ENCODE measurements at regions not wholly inside any gene's neighbourhood (a gene's known extent, or its start where the extent isn't known, plus 50 kb on each side); places are given as distances from the start of the nearest gene placed in this dataset.

DNA sequence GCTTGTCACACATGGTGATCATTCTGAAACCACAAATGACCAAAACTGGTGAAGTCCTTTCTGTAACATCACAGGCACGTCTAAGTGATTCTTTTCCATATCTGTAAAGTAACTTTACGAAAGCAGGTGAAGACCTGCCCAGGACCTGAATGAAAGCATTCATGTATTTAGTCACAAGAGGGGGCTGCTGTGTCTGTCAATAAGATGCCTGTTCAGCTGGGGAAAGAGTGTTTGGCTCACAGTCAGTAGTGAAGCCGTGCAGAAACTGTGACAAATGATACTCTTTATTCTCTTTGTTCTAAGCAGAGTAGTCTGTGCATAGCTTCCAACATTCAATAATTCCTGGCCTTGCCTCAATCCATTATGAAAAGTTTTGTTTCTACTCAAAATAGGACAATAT lies 373.5 kb upstream of the OR4E1 start (continued):
- TF ChIP-seq POU6F1 (CRISPR knock-in tag; IDR thresholded peaks at IDR 0.05; ENCODE audit: borderline replicate concordance, low read depth) = no peak

GRCh38 chr14:22046063-22046462 lies 372.4 kb upstream of the OR4E1 start:
- ATAC-seq = no peak
- TF ChIP-seq, protein P1, sequence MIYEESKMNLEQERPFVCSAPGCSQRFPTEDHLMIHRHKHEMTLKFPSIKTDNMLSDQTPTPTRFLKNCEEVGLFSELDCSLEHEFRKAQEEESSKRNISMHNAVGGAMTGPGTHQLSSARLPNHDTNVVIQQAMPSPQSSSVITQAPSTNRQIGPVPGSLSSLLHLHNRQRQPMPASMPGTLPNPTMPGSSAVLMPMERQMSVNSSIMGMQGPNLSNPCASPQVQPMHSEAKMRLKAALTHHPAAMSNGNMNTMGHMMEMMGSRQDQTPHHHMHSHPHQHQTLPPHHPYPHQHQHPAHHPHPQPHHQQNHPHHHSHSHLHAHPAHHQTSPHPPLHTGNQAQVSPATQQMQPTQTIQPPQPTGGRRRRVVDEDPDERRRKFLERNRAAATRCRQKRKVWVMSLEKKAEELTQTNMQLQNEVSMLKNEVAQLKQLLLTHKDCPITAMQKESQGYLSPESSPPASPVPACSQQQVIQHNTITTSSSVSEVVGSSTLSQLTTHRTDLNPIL (CRISPR knock-in tag; IDR thresholded peaks at IDR 0.05; ENCODE audit: low read depth) = no peak
- no peak for TF ChIP-seq GLIS3 (CRISPR knock-in tag; IDR thresholded peaks at IDR 0.05)
- no peak for TF ChIP-seq ZFP3 (CRISPR knock-in tag; IDR thresholded peaks at IDR 0.05)
- no peak for TF ChIP-seq ZNF70 (CRISPR knock-in tag; IDR thresholded peaks at IDR 0.05)
- TF ChIP-seq PPARA (CRISPR knock-in tag; IDR thresholded peaks at IDR 0.05; ENCODE audit: borderline replicate concordance) = no peak
- TF ChIP-seq SNAI2 (CRISPR knock-in tag; IDR thresholded peaks at IDR 0.05) = no peak
- no peak for TF ChIP-seq ISL1 (CRISPR knock-in tag; IDR thresholded peaks at IDR 0.05)
- TF ChIP-seq RARB (CRISPR knock-in tag; IDR thresholded peaks at IDR 0.05) = no peak
- TF ChIP-seq, protein P2, sequence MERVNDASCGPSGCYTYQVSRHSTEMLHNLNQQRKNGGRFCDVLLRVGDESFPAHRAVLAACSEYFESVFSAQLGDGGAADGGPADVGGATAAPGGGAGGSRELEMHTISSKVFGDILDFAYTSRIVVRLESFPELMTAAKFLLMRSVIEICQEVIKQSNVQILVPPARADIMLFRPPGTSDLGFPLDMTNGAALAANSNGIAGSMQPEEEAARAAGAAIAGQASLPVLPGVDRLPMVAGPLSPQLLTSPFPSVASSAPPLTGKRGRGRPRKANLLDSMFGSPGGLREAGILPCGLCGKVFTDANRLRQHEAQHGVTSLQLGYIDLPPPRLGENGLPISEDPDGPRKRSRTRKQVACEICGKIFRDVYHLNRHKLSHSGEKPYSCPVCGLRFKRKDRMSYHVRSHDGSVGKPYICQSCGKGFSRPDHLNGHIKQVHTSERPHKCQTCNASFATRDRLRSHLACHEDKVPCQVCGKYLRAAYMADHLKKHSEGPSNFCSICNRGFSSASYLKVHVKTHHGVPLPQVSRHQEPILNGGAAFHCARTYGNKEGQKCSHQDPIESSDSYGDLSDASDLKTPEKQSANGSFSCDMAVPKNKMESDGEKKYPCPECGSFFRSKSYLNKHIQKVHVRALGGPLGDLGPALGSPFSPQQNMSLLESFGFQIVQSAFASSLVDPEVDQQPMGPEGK (CRISPR knock-in tag; IDR thresholded peaks at IDR 0.05; ENCODE audit: borderline replicate concordance) = no peak
- no peak for TF ChIP-seq ZFP30 (CRISPR knock-in tag; IDR thresholded peaks at IDR 0.05)
- TF ChIP-seq ZNF8 (CRISPR knock-in tag; IDR thresholded peaks at IDR 0.05) = no peak
- no peak for TF ChIP-seq ESRRG (CRISPR knock-in tag; IDR thresholded peaks at IDR 0.05)
- no peak for TF ChIP-seq ARNTL (CRISPR knock-in tag; IDR thresholded peaks at IDR 0.05; ENCODE audit: borderline replicate concordance, low read depth)
- no peak for TF ChIP-seq BACH2 (CRISPR knock-in tag; IDR thresholded peaks at IDR 0.05; ENCODE audit: borderline replicate concordance)
- no peak for TF ChIP-seq POU6F1 (CRISPR knock-in tag; IDR thresholded peaks at IDR 0.05; ENCODE audit: borderline replicate concordance, low read depth)

GRCh38 chr14:22044193-22044592 lies 370.6 kb upstream of the OR4E1 start:
- no peak for TF ChIP-seq ESRRG (CRISPR knock-in tag; IDR thresholded peaks at IDR 0.05)
- TF ChIP-seq CSDC2 (CRISPR knock-in tag; IDR thresholded peaks at IDR 0.05) = no peak
- no peak for TF ChIP-seq ISL1 (CRISPR knock-in tag; IDR thresholded peaks at IDR 0.05)
- TF ChIP-seq, protein P3, sequence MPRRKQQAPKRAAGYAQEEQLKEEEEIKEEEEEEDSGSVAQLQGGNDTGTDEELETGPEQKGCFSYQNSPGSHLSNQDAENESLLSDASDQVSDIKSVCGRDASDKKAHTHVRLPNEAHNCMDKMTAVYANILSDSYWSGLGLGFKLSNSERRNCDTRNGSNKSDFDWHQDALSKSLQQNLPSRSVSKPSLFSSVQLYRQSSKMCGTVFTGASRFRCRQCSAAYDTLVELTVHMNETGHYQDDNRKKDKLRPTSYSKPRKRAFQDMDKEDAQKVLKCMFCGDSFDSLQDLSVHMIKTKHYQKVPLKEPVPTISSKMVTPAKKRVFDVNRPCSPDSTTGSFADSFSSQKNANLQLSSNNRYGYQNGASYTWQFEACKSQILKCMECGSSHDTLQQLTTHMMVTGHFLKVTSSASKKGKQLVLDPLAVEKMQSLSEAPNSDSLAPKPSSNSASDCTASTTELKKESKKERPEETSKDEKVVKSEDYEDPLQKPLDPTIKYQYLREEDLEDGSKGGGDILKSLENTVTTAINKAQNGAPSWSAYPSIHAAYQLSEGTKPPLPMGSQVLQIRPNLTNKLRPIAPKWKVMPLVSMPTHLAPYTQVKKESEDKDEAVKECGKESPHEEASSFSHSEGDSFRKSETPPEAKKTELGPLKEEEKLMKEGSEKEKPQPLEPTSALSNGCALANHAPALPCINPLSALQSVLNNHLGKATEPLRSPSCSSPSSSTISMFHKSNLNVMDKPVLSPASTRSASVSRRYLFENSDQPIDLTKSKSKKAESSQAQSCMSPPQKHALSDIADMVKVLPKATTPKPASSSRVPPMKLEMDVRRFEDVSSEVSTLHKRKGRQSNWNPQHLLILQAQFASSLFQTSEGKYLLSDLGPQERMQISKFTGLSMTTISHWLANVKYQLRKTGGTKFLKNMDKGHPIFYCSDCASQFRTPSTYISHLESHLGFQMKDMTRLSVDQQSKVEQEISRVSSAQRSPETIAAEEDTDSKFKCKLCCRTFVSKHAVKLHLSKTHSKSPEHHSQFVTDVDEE (CRISPR knock-in tag; IDR thresholded peaks at IDR 0.05) = no peak
- TF ChIP-seq SNAI2 (CRISPR knock-in tag; IDR thresholded peaks at IDR 0.05) = no peak
- no peak for TF ChIP-seq TOX (CRISPR knock-in tag; IDR thresholded peaks at IDR 0.05; ENCODE audit: borderline replicate concordance)
- TF ChIP-seq ZFP3 (CRISPR knock-in tag; IDR thresholded peaks at IDR 0.05) = no peak
- no peak for TF ChIP-seq ZNF70 (CRISPR knock-in tag; IDR thresholded peaks at IDR 0.05)
- no peak for TF ChIP-seq GLIS3 (CRISPR knock-in tag; IDR thresholded peaks at IDR 0.05)
- TF ChIP-seq, protein P1 (CRISPR knock-in tag; IDR thresholded peaks at IDR 0.05; ENCODE audit: low read depth) = no peak
- no peak for TF ChIP-seq RARB (CRISPR knock-in tag; IDR thresholded peaks at IDR 0.05)
- TF ChIP-seq CSRNP3 (CRISPR knock-in tag; IDR thresholded peaks at IDR 0.05) = no peak
- no peak for ATAC-seq
